Suprapubic skin (tissue), 4 donors: ENCODE measurements at regions not wholly inside any gene's neighbourhood (a gene's known extent, or its start where the extent isn't known, plus 50 kb on each side); places are given as distances from the start of the nearest gene placed in this dataset.

Experiments used
- DNase-seq, 2 donors: peaks; one replicate each; pipeline ENCODE4 v3.0.0-alpha.2; 2019; ENCODE audit warnings: low spot score in 2 of 2
- H3K27ac ChIP-seq: fragments of 200-600 bp; sonication (generic); one replicate; pipeline ENCODE4 v1.5.1; 2019
- H3K27me3 ChIP-seq: fragments of 200-600 bp; sonication (generic); one replicate; pipeline ENCODE4 v1.5.1; 2019
- H3K36me3 ChIP-seq: fragments of 200-600 bp; sonication (generic); one replicate; pipeline ENCODE4 v1.5.1; 2019
- H3K4me1 ChIP-seq: fragments of 200-600 bp; sonication (generic); one replicate; pipeline ENCODE4 v1.5.1; 2019
- H3K4me3 ChIP-seq: fragments of 200-600 bp; sonication (generic); one replicate; pipeline ENCODE4 v1.5.1; 2019; ENCODE audit warnings: mild to moderate bottlenecking
- H3K9me3 ChIP-seq: fragments of 200-600 bp; sonication (generic); one replicate; pipeline ENCODE4 v1.5.1; 2019
- EP300 ChIP-seq: sonication (generic); formaldehyde crosslinking; IDR thresholded peaks from one replicate; pipeline ENCODE4 v1.6.1; 2017; ENCODE audit warnings: antibody characterized with exemption
- POLR2A ChIP-seq, 2 donors: fragments of 450-650 bp; IDR thresholded peaks; one replicate each; pipeline ENCODE4 v1.6.1; 2017; ENCODE audit warnings: antibody characterized with exemption in 2 of 2, mild to moderate bottlenecking in 2 of 2, moderate library complexity in 2 of 2
- POLR2AphosphoS5 ChIP-seq, 3 donors: sonication (generic); formaldehyde crosslinking; IDR thresholded peaks; one replicate each; pipeline ENCODE4 v1.6.1; 2017; ENCODE audit warnings: antibody characterized with exemption in 3 of 3
- WGBS: methylation state at CpG from one replicate; pipeline ENCODE4 v1.1.5; 2018; 5-methylcytosine and 5-hydroxymethylcytosine counted together
- TF ChIP-seq, protein P1 (sequence below), 2 donors: fragments of 200-600 bp in 1 of 2; fragments of 450-650 bp in 1 of 2; sonication (generic) in 1 of 2; IDR thresholded peaks; one replicate each; pipeline ENCODE4 v1.5.1; 2016 to 2019; ENCODE audit warnings: antibody characterized with exemption in 2 of 2, mild to moderate bottlenecking in 1 of 2, moderate library complexity in 1 of 2

DNA sequence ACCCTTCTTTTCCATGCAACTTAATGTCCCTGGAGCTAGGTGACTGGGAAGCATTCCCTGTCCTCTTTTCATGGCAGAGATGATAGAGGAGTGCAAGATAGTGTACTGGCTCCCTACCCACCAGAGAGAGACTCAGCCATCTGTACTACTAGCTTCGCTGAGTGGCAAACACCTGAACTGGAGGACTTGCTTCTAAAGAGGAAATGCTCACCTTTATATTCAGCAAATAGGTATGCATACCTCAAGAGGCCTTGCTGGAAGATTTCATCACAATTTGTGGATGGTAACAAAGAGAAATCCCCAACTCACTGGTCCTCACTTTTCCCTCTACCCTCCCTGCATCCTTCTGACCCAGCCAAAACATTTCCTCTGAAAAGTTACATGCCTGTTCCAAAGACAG is 124.1 kb downstream of the FOXA2 start:
- H3K9me3 ChIP-seq, result no peaks in the 10 kb centered on the region
- no peaks in the 10 kb centered on the region for H3K4me1 ChIP-seq
- no peak overlapping the region for H3K27ac ChIP-seq
- H3K36me3 ChIP-seq, result no peaks in the 10 kb centered on the region
- WGBS, result 95% methylated on average over 1 of the region's 1 CpG
- H3K4me3 ChIP-seq, result no peak overlapping the region
- peaks cover 14% of the 10 kb centered on the region for H3K27me3 ChIP-seq
- TF ChIP-seq, protein P1, sequence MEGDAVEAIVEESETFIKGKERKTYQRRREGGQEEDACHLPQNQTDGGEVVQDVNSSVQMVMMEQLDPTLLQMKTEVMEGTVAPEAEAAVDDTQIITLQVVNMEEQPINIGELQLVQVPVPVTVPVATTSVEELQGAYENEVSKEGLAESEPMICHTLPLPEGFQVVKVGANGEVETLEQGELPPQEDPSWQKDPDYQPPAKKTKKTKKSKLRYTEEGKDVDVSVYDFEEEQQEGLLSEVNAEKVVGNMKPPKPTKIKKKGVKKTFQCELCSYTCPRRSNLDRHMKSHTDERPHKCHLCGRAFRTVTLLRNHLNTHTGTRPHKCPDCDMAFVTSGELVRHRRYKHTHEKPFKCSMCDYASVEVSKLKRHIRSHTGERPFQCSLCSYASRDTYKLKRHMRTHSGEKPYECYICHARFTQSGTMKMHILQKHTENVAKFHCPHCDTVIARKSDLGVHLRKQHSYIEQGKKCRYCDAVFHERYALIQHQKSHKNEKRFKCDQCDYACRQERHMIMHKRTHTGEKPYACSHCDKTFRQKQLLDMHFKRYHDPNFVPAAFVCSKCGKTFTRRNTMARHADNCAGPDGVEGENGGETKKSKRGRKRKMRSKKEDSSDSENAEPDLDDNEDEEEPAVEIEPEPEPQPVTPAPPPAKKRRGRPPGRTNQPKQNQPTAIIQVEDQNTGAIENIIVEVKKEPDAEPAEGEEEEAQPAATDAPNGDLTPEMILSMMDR (IDR thresholded peaks at IDR 0.05), result no peak
- TF ChIP-seq EP300 (no peak), POLR2A (IDR thresholded peaks at IDR 0.05) (no peak), POLR2AphosphoS5 (IDR thresholded peaks at IDR 0.05) (no peak)
- DNase-seq, result no peak

DNA sequence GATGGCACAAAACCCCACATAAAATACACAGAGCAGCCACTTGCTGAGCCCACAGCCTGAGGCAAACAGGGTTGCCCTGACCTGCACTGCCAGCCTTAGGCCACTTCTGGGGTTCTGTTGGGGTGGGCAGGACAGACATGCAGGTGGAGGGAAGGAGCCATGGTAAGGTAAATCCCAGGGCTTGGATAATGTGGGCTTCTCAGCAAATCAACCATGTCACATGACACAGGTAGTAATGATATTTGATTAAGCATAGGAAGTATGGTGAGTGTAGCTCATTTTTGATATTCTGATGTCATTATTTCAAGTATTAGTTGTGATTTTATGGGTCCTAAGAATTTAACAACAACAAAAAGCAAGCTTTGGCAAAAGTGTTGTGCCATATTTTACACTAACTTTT is 124.6 kb downstream of the FOXA2 start:
- DNase-seq, result no peak
- TF ChIP-seq, protein P1 (IDR thresholded peaks at IDR 0.05), result no peak
- no peak overlapping the region for H3K27ac ChIP-seq
- no peaks in the 10 kb centered on the region for H3K9me3 ChIP-seq
- H3K4me1 ChIP-seq, result no peaks in the 10 kb centered on the region
- no peak overlapping the region for H3K4me3 ChIP-seq
- H3K36me3 ChIP-seq, result no peaks in the 10 kb centered on the region
- H3K27me3 ChIP-seq, result peaks cover 14% of the 10 kb centered on the region

DNA sequence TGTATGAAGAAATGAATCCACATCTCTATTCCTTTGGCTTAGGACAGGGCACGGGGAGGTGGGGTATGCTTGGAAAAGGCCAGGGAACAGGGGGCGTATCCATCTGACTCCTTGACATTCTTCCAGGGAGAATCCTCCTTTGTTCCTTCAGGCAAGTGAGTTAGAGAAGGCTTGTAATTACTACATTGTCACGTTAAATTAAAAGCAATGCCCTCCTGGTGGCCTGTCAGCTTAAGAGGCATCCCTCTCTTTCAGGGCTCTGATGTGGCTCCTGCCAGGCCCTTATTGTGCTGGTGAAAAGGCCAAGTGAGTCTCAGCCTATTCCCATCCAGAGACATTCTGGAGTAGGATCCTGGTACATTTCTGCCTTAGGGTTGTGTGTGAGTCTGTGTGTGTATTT is 128.3 kb downstream of the FOXA2 start:
- H3K27me3 ChIP-seq, result peaks cover 14% of the 10 kb centered on the region
- DNase-seq, result no peak
- WGBS, result 43% methylated on average over 3 of the region's 3 CpGs
- H3K9me3 ChIP-seq, result no peaks in the 10 kb centered on the region
- H3K4me1 ChIP-seq, result no peaks in the 10 kb centered on the region
- no peaks in the 10 kb centered on the region for H3K36me3 ChIP-seq
- no peak overlapping the region for H3K4me3 ChIP-seq
- TF ChIP-seq, protein P1 (IDR thresholded peaks at IDR 0.05), result no peak
- TF ChIP-seq POLR2A (IDR thresholded peaks at IDR 0.05), result no peak
- no peak for TF ChIP-seq POLR2AphosphoS5 (IDR thresholded peaks at IDR 0.05)
- TF ChIP-seq EP300, result no peak
- no peak overlapping the region for H3K27ac ChIP-seq

DNA sequence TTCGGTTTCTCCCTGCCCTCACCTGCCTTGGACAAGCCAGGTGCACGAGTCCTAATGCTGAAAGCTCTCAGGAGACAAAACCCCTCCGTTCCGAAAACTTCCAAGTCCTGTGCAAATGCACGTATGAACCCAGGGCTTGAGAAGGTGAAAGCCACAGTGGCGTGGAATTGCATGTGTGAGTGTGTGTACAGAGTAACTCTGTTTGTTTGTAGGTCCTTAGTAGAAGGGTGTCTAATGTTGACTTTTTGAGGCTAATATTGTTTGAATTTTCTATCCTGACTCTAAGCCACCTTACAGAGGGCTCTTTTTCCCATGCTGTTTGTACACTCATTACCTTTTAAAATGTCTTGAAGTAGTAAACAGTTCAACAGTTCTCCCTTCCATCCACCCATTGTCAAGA is 129.1 kb downstream of the FOXA2 start:
- 89% methylated on average over 6 of the region's 6 CpGs for WGBS
- Histone ChIP-seq H3K4me1 (no peaks in the 10 kb centered on the region), H3K27me3 (peaks cover 14% of the 10 kb centered on the region), H3K9me3 (no peaks in the 10 kb centered on the region), H3K4me3 (no peak overlapping the region), H3K27ac (no peak overlapping the region), H3K36me3 (no peaks in the 10 kb centered on the region)
- no peak for DNase-seq
- TF ChIP-seq POLR2A (IDR thresholded peaks at IDR 0.05), result no peak

DNA sequence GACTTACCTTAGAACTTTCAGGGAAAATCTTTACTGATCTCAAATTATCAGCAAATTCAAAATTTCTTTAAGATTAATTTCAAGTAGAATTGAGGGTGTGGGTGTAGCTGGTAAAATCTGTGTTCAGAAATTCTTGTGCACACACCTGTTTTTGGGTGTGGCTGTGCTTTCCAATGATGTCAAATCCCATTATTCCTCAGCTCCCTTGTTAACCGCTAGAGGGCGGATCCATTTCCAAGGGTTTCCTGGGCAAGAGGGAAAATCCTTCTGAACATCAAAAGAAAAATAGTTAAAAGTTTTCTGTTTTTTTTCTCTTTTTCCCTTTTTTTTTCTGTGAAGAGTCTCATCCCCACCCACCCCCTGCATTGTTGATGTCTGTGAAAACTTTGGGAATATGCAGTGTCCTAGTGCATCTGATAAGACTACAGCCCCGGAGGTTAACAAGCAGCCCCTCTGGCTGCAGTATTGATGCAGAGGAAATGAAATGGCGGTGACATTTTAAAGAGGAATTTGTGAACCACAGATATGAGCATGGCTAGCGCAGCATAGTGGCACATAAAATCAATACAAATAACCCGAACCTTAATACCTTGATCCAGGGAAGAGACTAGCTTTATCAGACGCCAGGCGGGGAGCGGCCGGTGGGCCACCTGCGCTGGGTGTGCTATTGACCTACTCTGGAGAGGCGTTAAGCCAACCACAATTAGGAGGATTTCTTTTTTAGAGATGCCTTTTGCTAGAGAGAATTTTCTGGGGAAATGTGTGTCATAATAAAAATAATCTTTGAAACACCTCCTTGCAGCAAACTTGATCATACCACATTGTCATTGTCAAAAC is 130.9 kb downstream of the FOXA2 start:
- Histone ChIP-seq H3K9me3 (no peaks in the 10 kb centered on the region), H3K4me3 (no peak overlapping the region), H3K4me1 (no peaks in the 10 kb centered on the region), H3K27ac (no peak overlapping the region), H3K27me3 (peaks cover 18% of the 10 kb centered on the region), H3K36me3 (no peaks in the 10 kb centered on the region)
- WGBS, result 69% methylated on average over 12 of the region's 12 CpGs
- TF ChIP-seq, protein P1 (IDR thresholded peaks at IDR 0.05), result peak in 1 of 2 donors; percentile 42
- TF ChIP-seq POLR2A (IDR thresholded peaks at IDR 0.05), result no peak
- DNase-seq, result no peak
